WTC11 (cell line): ENCODE measurements at regions not wholly inside any gene's neighbourhood (a gene's known extent, or its start where the extent isn't known, plus 50 kb on each side); places are given as distances from the start of the nearest gene placed in this dataset.

Experiments
- ATAC-seq: fragments of 200-7000 bp; cut with Tn5 transposase; 2 replicates; pipeline ENCODE4 v1.10.0; 2021; ENCODE audit warnings: mild to moderate bottlenecking, moderate library complexity
- CTCF ChIA-PET: fragments of 300-600 bp; sonication (Branson Sonifier 250); formaldehyde crosslinking; loops from one replicate; lab custom pipeline; 2021; ENCODE audit warnings: antibody characterized with exemption; lab: Charles Lee
- POLR2A ChIA-PET: fragments of 350-600 bp; sonication (Branson Sonifier 250); formaldehyde crosslinking; loops from one replicate; lab custom pipeline; 2021; ENCODE audit warnings: antibody characterized with exemption; lab: Charles Lee
- DNase-seq: peaks from one replicate; pipeline ENCODE4 v3.0.0; 2021; ENCODE audit warnings: low spot score
- H3K27ac Mint-ChIP-seq: 2 replicates; pipeline ENCODE4 v1.8.0; 2021; ENCODE audit warnings: mixed read lengths
- H3K27me3 Mint-ChIP-seq: 2 replicates; pipeline ENCODE4 v1.8.0; 2021; ENCODE audit warnings: low read depth, mild to moderate bottlenecking, moderate library complexity, mixed read lengths
- H3K36me3 Mint-ChIP-seq: 2 replicates; pipeline ENCODE4 v1.8.0; 2021; ENCODE audit warnings: mixed read lengths
- H3K4me1 Mint-ChIP-seq: 2 replicates; pipeline ENCODE4 v1.8.0; 2022; ENCODE audit warnings: mixed read lengths
- H3K4me3 Mint-ChIP-seq: 2 replicates; pipeline ENCODE4 v1.8.0; 2021; ENCODE audit warnings: mild to moderate bottlenecking, moderate library complexity, mixed read lengths
- H3K9me3 Mint-ChIP-seq: 2 replicates; pipeline ENCODE4 v1.8.0; 2021; ENCODE audit warnings: mixed read lengths
- ESRRA ChIP-seq: sonication (generic); formaldehyde crosslinking; IDR thresholded peaks from 2 replicates; pipeline ENCODE4 v1.8.1; 2022; ENCODE audit warnings: mild to moderate bottlenecking, missing genetic modification reagents, borderline replicate concordance
- MXD4 ChIP-seq: fragments of 250-450 bp; sonication (Bioruptor Pico); IDR thresholded peaks from 2 replicates; pipeline ENCODE4 v1.8.0; 2021; ENCODE audit warnings: mild to moderate bottlenecking, moderate library complexity, borderline replicate concordance
- MYBL2 ChIP-seq: sonication (generic); formaldehyde crosslinking; IDR thresholded peaks from 2 replicates; pipeline ENCODE4 v1.8.1; 2023; ENCODE audit warnings: mild to moderate bottlenecking, moderate library complexity, missing genetic modification reagents
- NFE2L1 ChIP-seq: sonication (generic); formaldehyde crosslinking; IDR thresholded peaks from 2 replicates; pipeline ENCODE4 v1.8.1; 2023; ENCODE audit warnings: missing genetic modification reagents
- NR2C2 ChIP-seq: sonication (generic); formaldehyde crosslinking; IDR thresholded peaks from 2 replicates; pipeline ENCODE4 v1.8.0; 2022; ENCODE audit warnings: mild to moderate bottlenecking, missing genetic modification reagents
- NR3C1 ChIP-seq: sonication (generic); formaldehyde crosslinking; conservative IDR thresholded peaks from 2 replicates; pipeline ENCODE4 v1.8.1; 2023; ENCODE audit warnings: low read depth, mild to moderate bottlenecking, missing genetic modification reagents
- PRDM15 ChIP-seq: sonication (generic); formaldehyde crosslinking; IDR thresholded peaks from 2 replicates; pipeline ENCODE4 v1.8.0; 2022; ENCODE audit warnings: missing genetic modification reagents
- SMAD3 ChIP-seq: sonication (generic); formaldehyde crosslinking; IDR thresholded peaks from 2 replicates; pipeline ENCODE4 v1.8.0; 2022; ENCODE audit warnings: missing genetic modification reagents, mild to moderate bottlenecking, borderline replicate concordance
- SMAD4 ChIP-seq: sonication (generic); formaldehyde crosslinking; IDR thresholded peaks from 2 replicates; pipeline ENCODE4 v1.8.0; 2022; ENCODE audit warnings: mild to moderate bottlenecking, missing genetic modification reagents
- TCF7 ChIP-seq: sonication (generic); formaldehyde crosslinking; IDR thresholded peaks from 2 replicates; pipeline ENCODE4 v1.8.0; 2022; ENCODE audit warnings: mild to moderate bottlenecking, low read depth, missing genetic modification reagents, moderate library complexity
- TEAD4 ChIP-seq: sonication (generic); formaldehyde crosslinking; IDR thresholded peaks from 2 replicates; pipeline ENCODE4 v1.8.0; 2022; ENCODE audit warnings: mild to moderate bottlenecking, missing genetic modification reagents
- ZNF423 ChIP-seq: fragments of 250-450 bp; sonication (Bioruptor Pico); IDR thresholded peaks from 2 replicates; pipeline ENCODE4 v2.1.2; 2022; ENCODE audit warnings: mild to moderate bottlenecking, moderate library complexity
- TF ChIP-seq, protein P1 (sequence below): fragments of 200-600 bp; IDR thresholded peaks from 2 replicates; pipeline ENCODE4 v1.8.0; 2022; ENCODE audit warnings: antibody characterized with exemption
- TF ChIP-seq, protein P2 (sequence below): sonication (generic); formaldehyde crosslinking; IDR thresholded peaks from 2 replicates; pipeline ENCODE4 v1.8.1; 2023; ENCODE audit warnings: mild to moderate bottlenecking, missing genetic modification reagents, moderate library complexity
- TF ChIP-seq, protein P3 (sequence below): sonication (generic); formaldehyde crosslinking; IDR thresholded peaks from 2 replicates; pipeline ENCODE4 v1.8.1; 2022; ENCODE audit warnings: mild to moderate bottlenecking, moderate library complexity, missing genetic modification reagents
- TF ChIP-seq, protein P4 (sequence below): sonication (generic); formaldehyde crosslinking; IDR thresholded peaks from 2 replicates; pipeline ENCODE4 v1.8.1; 2023; ENCODE audit warnings: mild to moderate bottlenecking, missing genetic modification reagents
- TF ChIP-seq, protein P5 (sequence below): sonication (generic); formaldehyde crosslinking; IDR thresholded peaks from 2 replicates; pipeline ENCODE4 v1.8.1; 2022; ENCODE audit warnings: low read depth, missing genetic modification reagents, borderline replicate concordance

DNA sequence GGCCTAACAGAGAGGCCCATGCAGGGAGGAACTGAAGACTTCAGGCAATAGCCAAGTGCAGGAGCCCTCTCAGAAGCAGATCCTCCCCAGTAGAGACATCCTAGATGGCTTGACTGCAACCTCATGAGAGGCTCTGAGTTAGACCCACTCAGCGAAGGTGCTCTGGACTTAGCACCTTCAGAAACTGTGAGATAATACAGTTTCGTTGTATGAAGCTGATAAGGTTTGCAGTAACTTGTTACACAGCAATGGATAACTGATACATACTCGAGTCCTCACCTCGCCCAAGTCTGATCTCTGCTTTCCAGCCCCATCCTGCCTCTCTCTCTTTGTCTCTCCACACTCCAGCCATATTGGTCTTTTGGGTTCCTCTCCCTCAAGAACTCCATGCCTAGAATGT lies 136.4 kb upstream of the EEPD1 start (continued):
- TF ChIP-seq, protein P1, sequence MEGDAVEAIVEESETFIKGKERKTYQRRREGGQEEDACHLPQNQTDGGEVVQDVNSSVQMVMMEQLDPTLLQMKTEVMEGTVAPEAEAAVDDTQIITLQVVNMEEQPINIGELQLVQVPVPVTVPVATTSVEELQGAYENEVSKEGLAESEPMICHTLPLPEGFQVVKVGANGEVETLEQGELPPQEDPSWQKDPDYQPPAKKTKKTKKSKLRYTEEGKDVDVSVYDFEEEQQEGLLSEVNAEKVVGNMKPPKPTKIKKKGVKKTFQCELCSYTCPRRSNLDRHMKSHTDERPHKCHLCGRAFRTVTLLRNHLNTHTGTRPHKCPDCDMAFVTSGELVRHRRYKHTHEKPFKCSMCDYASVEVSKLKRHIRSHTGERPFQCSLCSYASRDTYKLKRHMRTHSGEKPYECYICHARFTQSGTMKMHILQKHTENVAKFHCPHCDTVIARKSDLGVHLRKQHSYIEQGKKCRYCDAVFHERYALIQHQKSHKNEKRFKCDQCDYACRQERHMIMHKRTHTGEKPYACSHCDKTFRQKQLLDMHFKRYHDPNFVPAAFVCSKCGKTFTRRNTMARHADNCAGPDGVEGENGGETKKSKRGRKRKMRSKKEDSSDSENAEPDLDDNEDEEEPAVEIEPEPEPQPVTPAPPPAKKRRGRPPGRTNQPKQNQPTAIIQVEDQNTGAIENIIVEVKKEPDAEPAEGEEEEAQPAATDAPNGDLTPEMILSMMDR: no peak
- no peak for TF ChIP-seq SMAD4 (CRISPR knock-in tag)
- no peak for TF ChIP-seq SMAD3
- TF ChIP-seq MYBL2: no peak
- no peak for TF ChIP-seq MXD4 (CRISPR knock-in tag)
- TF ChIP-seq, protein P2, sequence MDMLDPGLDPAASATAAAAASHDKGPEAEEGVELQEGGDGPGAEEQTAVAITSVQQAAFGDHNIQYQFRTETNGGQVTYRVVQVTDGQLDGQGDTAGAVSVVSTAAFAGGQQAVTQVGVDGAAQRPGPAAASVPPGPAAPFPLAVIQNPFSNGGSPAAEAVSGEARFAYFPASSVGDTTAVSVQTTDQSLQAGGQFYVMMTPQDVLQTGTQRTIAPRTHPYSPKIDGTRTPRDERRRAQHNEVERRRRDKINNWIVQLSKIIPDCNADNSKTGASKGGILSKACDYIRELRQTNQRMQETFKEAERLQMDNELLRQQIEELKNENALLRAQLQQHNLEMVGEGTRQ: no peak
- no peak for TF ChIP-seq TEAD4 (CRISPR knock-in tag)
- no peak for TF ChIP-seq ZNF423 (CRISPR knock-in tag)

GRCh38 chr7:36017111-36017510 lies 135.9 kb upstream of the EEPD1 start:
- no peaks in the 10 kb centered on the region for H3K27me3 Mint-ChIP-seq
- ATAC-seq (no peak), DNase-seq (no peak)
- no peaks in the 10 kb centered on the region for H3K4me1 Mint-ChIP-seq
- no peak overlapping the region for H3K27ac Mint-ChIP-seq
- ChIA-PET POLR2A (no interaction called here), CTCF (no interaction called here)
- no peaks in the 10 kb centered on the region for H3K36me3 Mint-ChIP-seq
- H3K9me3 Mint-ChIP-seq: no peaks in the 10 kb centered on the region; the same call in 1 of the 2 replicates
- H3K4me3 Mint-ChIP-seq: no peak overlapping the region
- no peak for TF ChIP-seq ESRRA
- TF ChIP-seq NFE2L1 (CRISPR knock-in tag): no peak
- TF ChIP-seq NR3C1 (CRISPR knock-in tag): no peak
- no peak for TF ChIP-seq SMAD3
- TF ChIP-seq TCF7 (CRISPR knock-in tag): no peak
- no peak for TF ChIP-seq PRDM15
- TF ChIP-seq, protein P3, sequence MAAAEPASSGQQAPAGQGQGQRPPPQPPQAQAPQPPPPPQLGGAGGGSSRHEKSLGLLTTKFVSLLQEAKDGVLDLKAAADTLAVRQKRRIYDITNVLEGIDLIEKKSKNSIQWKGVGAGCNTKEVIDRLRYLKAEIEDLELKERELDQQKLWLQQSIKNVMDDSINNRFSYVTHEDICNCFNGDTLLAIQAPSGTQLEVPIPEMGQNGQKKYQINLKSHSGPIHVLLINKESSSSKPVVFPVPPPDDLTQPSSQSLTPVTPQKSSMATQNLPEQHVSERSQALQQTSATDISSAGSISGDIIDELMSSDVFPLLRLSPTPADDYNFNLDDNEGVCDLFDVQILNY: no peak
- TF ChIP-seq, protein P4, sequence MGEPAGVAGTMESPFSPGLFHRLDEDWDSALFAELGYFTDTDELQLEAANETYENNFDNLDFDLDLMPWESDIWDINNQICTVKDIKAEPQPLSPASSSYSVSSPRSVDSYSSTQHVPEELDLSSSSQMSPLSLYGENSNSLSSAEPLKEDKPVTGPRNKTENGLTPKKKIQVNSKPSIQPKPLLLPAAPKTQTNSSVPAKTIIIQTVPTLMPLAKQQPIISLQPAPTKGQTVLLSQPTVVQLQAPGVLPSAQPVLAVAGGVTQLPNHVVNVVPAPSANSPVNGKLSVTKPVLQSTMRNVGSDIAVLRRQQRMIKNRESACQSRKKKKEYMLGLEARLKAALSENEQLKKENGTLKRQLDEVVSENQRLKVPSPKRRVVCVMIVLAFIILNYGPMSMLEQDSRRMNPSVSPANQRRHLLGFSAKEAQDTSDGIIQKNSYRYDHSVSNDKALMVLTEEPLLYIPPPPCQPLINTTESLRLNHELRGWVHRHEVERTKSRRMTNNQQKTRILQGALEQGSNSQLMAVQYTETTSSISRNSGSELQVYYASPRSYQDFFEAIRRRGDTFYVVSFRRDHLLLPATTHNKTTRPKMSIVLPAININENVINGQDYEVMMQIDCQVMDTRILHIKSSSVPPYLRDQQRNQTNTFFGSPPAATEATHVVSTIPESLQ (CRISPR knock-in tag): no peak
- TF ChIP-seq, protein P5, sequence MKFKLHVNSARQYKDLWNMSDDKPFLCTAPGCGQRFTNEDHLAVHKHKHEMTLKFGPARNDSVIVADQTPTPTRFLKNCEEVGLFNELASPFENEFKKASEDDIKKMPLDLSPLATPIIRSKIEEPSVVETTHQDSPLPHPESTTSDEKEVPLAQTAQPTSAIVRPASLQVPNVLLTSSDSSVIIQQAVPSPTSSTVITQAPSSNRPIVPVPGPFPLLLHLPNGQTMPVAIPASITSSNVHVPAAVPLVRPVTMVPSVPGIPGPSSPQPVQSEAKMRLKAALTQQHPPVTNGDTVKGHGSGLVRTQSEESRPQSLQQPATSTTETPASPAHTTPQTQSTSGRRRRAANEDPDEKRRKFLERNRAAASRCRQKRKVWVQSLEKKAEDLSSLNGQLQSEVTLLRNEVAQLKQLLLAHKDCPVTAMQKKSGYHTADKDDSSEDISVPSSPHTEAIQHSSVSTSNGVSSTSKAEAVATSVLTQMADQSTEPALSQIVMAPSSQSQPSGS (CRISPR knock-in tag): no peak
- TF ChIP-seq NR2C2 (CRISPR knock-in tag): no peak
- TF ChIP-seq, all 79 proteins: peak for 0
